GM06990 (cell line): ENCODE measurements at regions not wholly inside any gene's neighbourhood (a gene's known extent, or its start where the extent isn't known, plus 50 kb on each side); places are given as distances from the start of the nearest gene placed in this dataset.

Source experiments
- DNase-seq: peaks from one replicate; pipeline ENCODE4 v3.0.0-alpha.2; 2011; ENCODE audit not compliant: insufficient read length; ENCODE audit errors: extremely low read depth
- H3K27me3 ChIP-seq: replicated peaks from 2 replicates; pipeline ENCODE4 v1.6.0; 2011; ENCODE audit warnings: low read length; ENCODE audit not compliant: control insufficient read depth, insufficient read depth
- H3K36me3 ChIP-seq: 2 replicates; pipeline ENCODE4 v1.5.1; 2011; ENCODE audit warnings: low read length; ENCODE audit not compliant: control insufficient read depth, insufficient read depth
- H3K4me3 ChIP-seq: replicated peaks from 2 replicates; pipeline ENCODE4 v1.5.1; 2011; ENCODE audit warnings: low read depth, mild to moderate bottlenecking, control low read depth, low read length
- CTCF ChIP-seq: IDR thresholded peaks from 2 replicates; pipeline ENCODE4 v1.5.1; 2011; ENCODE audit warnings: low read length, control low read depth, mild to moderate bottlenecking, inconsistent platforms; ENCODE audit not compliant: insufficient read depth, poor library complexity, severe bottlenecking

DNA sequence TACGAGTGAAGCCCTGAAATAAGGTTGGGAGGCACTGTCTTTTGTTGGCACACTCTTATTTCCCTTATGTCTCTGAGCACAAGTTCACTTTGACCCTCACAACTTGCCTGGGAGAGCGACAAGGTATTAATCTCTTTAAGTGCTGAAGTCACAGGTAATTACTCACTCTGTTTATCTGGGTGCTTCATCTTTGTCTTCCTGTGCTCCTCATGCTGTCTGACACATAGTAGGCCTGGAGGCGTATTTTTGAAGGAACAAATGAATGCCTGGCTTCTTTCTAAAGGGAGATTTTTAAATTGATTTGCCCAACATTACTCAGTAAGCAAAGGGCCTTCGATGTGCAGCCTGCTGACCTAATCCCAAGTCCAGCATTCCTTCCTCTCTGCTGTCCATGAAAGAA, 507.1 kb upstream of the TNP1 start:
- no peak for DNase-seq
- no peak overlapping the region for H3K4me3 ChIP-seq
- no peaks in the 10 kb centered on the region for H3K36me3 ChIP-seq
- no peak for TF ChIP-seq CTCF
- no peaks in the 10 kb centered on the region; the same call in 1 of the 2 replicates for H3K27me3 ChIP-seq

GRCh38 chr2:217366266-217366895, 506.5 kb upstream of the TNP1 start:
- no peak for TF ChIP-seq CTCF
- Histone ChIP-seq H3K27me3 (no peaks in the 10 kb centered on the region; the same call in 1 of the 2 replicates), H3K4me3 (no peak overlapping the region), H3K36me3 (no peaks in the 10 kb centered on the region)
- no peak for DNase-seq

DNA sequence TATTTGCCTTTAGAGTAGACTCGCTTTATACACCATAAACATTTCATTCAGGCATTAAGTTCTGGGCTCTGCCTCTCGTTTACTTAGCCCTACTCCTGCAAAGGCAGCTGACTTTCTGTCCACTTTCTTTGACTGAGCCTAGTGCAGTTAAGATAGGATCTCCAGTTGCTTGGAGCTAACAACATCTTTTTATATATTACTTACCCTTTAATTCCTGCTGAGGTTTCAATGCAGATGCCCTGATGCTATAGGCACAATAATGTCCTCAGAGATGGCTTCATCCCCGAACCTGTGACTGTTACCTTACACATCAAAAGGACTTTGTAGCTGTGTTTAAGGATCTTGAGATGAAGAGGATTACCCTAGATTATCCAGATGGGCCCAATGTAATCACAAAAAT, 505.8 kb upstream of the TNP1 start:
- TF ChIP-seq CTCF, result no peak
- no peaks in the 10 kb centered on the region; the same call in 1 of the 2 replicates for H3K27me3 ChIP-seq

GRCh38 chr2:217364224-217364623, 504.4 kb upstream of the TNP1 start:
- no peak overlapping the region for H3K4me3 ChIP-seq
- DNase-seq, result no peak
- H3K36me3 ChIP-seq, result no peaks in the 10 kb centered on the region
- no peak for TF ChIP-seq CTCF
- H3K27me3 ChIP-seq, result no peaks in the 10 kb centered on the region; the same call in 1 of the 2 replicates

More for the DNA sequence above, 505.8 kb upstream of the TNP1 start:
- no peak for DNase-seq
- H3K4me3 ChIP-seq, result no peak overlapping the region
- no peaks in the 10 kb centered on the region for H3K36me3 ChIP-seq

DNA sequence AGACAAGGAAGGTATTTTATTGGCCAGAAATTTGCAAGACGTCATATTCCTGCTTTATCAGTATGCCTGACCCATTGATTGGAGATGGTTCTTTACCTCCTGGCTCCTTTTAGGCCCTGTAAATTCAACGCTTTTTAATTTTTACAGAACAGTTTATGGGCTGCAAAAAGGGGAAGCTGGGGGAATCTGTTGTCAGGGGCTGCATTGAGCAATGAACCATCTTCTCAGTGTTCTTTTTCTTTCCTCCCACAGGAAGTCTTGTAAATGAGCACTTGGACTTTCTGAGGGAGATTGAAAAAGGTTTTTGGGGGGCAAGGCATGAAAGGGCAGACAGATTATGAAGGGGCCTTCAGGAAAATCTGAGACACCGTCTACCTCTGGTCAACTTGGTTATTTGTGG, 503.6 kb upstream of the TNP1 start:
- TF ChIP-seq CTCF, result no peak
- Histone ChIP-seq H3K27me3 (no peaks in the 10 kb centered on the region; the same call in none of the 2 replicates), H3K36me3 (no peaks in the 10 kb centered on the region), H3K4me3 (no peak overlapping the region)
- DNase-seq, result no peak

DNA sequence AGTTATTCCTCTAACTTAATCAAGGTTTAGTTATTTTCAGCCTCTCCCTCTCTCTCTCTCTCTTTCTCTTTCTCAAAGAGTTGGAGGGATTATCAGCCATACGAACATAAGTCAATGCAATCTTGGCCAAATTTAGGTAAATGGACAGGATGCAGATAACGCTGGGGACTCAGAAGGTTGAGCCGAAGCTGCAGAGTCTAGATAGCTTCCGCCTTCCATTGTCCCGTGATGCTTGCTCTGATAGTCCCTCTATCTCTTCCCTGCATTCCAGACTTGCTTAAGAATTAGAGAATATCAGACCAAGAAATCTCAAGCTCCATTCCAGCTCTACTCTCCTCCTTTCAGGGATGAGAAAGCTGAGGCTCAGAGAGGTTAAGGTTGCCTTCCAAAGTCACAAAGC, 502.8 kb upstream of the TNP1 start:
- no peak overlapping the region for H3K4me3 ChIP-seq
- no peak for DNase-seq
- TF ChIP-seq CTCF, result no peak
- H3K27me3 ChIP-seq, result no peaks in the 10 kb centered on the region; the same call in none of the 2 replicates
- H3K36me3 ChIP-seq, result no peaks in the 10 kb centered on the region
